HG03159 (cell line): ENCODE measurements at regions not wholly inside any gene's neighbourhood (a gene's known extent, or its start where the extent isn't known, plus 50 kb on each side); places are given as distances from the start of the nearest gene placed in this dataset.

Source experiments
- ATAC-seq: cut with Tn5 transposase; IDR thresholded peaks from one replicate; pipeline ENCODE4 v1.9.1; 2021; ENCODE audit warnings: mild to moderate bottlenecking, moderate library complexity; ENCODE audit not compliant: unreplicated experiment

DNA sequence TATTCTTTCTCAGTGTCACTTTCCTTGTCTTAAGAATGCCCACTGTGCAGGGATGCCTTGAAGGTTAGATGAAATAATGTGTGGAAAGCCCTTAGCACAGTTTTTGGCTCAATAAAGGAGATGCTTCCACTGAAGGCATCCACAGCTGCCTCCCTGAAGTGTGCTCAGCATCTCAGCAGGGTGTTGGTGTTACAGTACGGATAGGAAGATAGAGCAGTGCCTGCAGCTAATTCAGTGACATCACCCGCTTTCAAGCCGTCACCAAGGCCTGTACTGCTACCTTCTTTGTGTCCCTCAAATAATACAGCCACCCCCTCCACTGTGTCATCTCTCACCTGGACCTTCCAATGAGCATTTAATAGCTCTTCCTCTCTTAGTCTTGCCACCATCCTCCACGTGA is 59.0 kb downstream of the NDUFS5 start:
- no peak for ATAC-seq

- no peak for ATAC-seq
Measured at GRCh38 chr1:39086386-39086785, 60.2 kb downstream of the NDUFS5 start.

DNA sequence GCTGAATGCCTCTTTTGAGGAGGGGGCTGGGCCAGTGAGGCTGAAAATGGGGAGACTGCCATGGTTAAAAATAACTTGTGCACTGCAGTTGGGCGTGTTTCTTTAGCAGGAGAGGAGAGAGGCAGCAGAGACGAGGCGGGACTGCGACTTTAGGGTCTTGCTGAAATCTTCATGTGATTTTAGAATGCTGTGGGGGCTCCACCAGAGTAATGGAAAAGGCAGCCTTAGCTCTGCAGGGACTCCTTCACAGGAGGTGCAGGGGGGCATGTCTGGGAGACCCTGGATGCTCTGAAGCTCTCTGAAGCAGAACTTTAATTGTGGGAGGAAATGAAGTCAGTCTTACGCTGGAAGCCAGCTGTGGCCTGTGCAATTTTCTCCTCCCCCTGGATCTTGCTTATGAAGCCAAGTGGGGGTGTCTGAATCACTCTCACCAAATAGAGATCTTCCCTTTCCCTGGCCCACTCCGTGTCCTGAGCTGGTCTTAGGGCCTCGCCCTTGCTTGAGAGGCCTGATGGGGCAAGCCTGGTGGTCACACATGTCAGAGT is 60.8 kb downstream of the NDUFS5 start:
- ATAC-seq: no peak

GRCh38 chr1:39087435-39087834 is 61.3 kb downstream of the NDUFS5 start:
- no peak for ATAC-seq

GRCh38 chr1:39088658-39089057 is 62.5 kb downstream of the NDUFS5 start:
- no peak for ATAC-seq

DNA sequence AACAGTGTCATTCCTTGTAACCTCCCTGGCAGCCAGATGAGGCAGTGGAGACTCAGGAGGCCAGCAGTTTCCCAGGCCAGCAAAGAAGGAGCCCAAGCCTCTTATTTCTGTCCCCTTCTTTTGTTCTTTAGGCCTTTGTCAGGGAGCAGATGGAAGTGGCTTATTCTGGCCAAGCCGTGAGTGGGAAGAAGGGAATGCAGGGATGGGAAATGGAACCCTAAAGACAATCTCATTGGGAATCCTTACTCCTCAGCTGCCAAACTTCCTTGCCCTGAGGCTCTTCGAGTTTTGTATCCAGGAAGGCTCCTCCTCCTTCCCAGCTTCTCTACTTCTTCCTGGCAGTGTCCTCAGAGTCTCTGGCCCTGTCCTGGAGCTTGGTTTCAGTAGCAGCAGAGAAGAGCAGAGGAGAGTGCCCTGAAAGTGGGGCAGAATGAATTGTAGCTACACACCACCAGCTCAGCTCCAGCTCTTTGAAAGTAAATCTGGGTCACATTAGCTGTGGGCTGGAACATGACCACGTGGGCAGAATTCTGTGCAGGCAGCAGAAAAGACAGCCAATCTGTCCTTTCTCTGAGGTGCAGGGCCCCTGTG is 63.9 kb downstream of the NDUFS5 start:
- no peak for ATAC-seq

DNA sequence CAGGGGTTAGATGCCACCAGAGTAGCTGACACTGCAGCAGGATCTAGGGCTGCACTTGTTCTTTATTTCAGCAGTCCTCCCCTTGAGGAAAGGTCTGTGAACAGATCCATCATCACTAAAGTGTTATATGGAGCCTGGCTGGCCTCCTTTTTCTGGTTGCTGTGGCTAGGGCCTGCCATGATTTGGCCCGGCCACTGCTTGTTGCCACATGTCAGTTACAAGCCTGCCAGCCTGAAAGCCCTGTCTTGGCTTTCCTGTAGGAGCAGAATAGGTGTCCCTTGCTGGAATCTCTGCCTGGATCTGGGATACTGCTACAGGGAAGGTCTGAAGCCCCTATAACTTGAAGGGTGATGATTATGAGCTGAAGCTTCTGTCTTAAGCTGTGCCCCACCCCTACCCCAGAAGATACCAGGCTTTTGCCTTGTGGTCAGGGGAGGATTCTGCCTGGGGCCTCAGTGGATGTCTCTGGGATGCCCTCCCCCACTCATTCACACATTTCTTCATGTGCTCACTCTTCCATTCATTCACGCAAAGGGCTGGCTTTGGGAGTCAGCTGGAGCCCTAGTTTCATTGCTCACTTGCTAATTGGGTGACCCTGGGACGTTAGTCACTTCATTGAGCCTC is 64.7 kb downstream of the NDUFS5 start:
- ATAC-seq: no peak

DNA sequence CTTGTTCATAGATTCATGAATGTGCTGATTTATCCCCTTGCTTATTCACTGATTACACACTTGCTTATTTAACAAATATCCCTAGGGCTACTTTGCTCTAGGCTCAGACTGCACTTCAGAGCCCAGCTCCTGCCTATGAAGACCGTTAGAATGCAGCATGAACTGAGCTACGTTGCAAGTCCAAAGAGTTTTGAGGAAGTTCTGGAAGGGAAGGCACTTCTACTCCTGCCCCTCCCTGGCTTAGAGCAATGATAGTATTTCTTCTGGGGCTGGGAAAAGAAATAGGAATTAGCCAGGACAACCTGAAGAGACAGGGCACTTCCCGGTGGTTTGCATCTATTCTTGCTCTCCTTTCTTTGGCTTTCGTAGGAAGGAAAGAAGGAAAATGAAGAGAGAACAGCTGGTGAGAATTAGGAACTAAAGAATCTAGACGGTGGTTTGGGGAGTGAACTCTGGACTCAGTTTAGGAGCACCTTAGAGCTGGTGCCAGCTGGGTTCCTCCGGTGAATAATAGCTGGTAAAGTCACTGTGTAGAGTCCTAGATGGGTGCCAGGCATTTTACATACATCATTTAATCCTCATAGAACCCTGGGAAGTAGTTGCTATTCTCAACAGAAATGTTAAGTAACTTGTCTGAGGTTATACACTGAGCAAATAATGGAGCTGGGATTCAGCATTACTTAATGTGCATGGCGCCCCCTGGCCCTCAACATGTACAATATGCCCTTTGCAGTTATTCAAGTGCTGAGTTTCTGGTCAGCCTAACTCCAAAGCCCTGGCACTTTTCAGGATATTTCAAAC is 65.9 kb downstream of the NDUFS5 start:
- no peak for ATAC-seq

GRCh38 chr1:39094685-39095084 is 68.5 kb downstream of the NDUFS5 start:
- ATAC-seq: no peak

DNA sequence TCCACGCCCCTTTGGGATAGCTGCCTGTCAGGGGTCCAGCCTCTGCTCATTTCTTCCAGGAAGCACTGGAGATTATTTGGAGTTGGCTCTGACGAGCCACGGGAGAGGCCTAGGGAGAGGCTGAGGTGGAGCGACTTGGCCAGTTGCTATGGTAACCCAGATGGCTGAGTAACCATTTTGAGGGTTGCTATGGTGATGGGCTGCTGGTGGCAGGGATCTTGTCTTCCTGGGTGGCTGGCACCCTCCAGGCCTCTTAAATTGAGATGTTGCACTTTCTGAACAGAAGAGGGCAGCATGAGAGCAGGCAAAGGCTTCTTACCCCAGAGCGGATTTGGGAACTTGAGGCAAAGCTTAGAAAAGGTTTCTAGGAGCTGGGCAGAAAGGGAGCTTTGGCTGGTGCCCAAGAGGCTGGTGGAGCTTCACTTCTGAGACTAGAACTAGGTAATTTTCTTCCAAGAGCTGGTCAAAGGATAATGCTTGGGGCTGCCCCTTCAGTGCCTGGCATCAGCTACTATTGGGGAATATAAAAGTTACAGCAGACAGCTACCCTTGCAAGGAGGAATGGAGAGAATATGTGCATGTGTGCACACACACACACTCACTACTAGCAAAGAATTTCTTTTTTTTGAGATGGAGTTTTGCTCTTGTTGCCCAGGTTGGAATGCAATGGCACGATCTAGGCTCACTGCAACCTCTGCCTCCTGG is 72.5 kb downstream of the NDUFS5 start:
- ATAC-seq: peak; percentile 34

DNA sequence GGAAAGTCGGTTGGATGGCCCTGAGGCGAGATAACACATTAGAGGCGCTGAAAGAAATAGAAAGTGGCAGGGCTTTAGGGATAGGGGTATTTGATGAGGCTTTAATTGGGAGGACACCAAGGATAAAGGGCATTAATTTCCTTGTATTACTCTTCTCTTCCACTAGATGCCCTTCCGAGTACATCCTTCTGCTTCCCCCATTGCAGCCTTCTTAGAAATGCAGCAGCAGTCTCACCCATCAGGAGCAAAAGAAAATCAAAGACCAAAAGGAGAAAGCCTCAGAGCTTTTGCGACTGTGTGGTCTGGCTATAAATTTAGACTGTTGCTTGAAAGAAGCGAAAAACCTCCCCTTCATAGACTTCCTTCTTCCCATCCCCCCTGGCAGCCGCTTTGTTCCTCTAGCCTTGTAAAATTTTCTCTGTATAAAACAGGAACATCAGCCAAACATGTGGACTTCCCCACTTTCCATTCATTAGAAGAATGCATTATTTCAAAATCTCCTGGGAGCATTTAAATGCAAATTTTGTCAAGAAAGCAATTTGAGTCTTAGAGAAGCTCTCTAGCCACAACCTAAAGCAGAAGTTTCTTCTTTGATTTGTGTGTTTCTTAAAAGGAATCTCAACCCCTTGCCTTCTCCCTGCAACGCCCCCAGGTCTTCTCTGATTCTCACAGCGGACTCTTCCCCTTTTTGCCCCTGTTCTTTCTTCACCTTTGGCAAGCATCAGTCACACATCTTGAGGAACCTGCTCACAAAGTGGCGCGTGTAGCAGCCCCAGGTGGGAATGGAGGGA is 76.6 kb downstream of the NDUFS5 start:
- peak; percentile 43 for ATAC-seq

GRCh38 chr1:39103328-39104157 is 77.4 kb downstream of the NDUFS5 start:
- no peak for ATAC-seq

GRCh38 chr1:39104158-39105060 is 78.3 kb downstream of the NDUFS5 start:
- ATAC-seq: no peak

DNA sequence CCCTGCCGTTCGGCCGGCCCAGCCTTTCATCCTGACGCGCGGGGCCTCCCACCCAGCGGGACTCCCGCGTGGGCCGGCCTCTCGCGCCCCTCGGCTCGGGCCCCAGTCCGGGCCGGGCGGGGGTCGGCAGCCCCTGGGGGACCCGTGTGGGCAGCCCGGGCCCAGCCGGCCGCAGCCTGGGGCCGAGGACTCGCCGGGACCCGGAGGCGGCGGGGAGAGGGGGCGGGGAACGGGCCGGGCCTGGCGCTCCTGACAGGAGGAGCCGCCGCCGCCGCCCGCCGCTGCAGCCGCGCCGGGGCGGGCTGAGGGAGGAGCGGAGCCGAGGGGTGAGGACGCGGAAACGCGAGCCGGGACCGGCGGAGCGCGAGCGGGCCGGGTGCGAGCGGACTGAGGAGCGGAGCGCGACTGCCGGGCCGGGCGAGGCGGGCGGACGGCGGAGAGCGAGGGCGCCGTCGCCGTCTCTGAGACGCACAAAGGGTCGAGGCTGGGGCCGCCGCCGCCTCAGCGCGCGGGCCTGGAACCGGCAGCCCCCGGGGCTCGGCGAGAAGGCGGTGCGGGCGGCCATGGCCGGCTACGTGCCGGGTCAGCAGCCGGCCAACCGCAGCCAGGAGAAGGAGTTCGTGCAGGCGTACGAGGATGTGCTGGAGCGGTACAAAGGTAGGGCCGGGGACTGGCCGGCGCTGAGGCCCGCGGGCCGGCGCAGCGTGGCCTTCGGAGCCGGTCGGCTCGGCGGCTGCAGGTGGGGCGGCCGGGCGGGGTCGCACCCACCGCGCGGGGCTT is 79.1 kb downstream of the NDUFS5 start:
- no peak for ATAC-seq

DNA sequence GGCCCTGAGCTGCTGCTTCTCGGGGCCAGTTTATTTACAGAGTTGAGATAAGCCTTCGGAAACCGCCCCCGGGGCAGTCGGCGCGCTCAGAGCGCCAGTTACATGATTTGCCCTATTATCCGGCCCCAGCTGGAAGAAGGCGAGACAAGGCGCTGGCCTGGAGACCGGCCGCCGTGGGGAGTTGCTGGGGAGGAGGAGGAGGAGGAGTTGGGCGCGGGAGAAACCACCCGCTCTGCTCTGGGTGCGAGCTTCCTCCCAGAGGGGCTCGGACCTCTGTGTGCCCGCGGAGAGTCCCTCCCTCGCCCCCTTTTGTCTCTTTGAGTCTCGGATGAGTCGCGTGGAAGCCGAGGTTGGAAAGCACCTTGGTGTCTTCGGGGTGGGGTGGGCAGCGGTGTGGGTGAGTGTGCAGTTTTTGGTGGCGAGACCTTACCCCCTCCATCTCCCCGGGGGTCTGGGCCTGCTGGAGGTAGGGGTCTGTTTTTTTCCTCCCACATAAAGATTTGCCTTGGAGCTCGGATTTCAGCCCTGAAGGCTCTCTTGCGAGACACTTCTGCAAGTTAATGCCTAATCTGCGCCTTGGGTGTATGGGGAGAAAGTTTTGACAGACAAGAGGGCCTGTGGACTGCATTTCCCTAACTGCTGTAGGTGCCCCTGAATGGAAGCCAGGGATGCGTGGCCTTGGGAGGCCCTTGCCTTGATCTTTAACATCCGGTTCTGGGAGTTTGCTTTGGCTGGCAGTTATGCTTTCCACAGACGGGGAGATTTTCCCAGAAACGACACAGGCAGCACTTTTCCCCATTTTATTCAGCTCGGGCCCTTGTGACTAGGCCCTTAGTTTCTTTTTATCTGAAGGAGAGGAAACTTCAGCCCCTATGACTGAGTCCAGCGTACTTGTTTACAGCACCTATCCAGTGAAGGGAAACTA is 80.0 kb downstream of the NDUFS5 start:
- ATAC-seq: no peak

- no peak for ATAC-seq
Measured at GRCh38 chr1:39106801-39107327, 80.7 kb downstream of the NDUFS5 start.
